GM23338 (cell line): ENCODE measurements at regions not wholly inside any gene's neighbourhood (a gene's known extent, or its start where the extent isn't known, plus 50 kb on each side); places are given as distances from the start of the nearest gene placed in this dataset.

Experiments used
- ATAC-seq: fragments of 200-7000 bp; cut with Tn5 transposase; 3 replicates; pipeline ENCODE4 v1.9.1; 2020
- DNase-seq: peaks from one replicate; pipeline ENCODE4 v3.0.0-alpha.2; 2015; ENCODE audit warnings: low spot score
- H2AFZ ChIP-seq: fragments of 200-600 bp; sonication (generic); 2 replicates; pipeline ENCODE4 v1.8.0; 2016; ENCODE audit warnings: antibody characterized with exemption, mild to moderate bottlenecking, moderate library complexity
- H3F3A ChIP-seq: fragments of 200-600 bp; sonication (generic); replicated peaks from 2 replicates; pipeline ENCODE4 v1.8.0; 2017; ENCODE audit warnings: antibody characterized with exemption, mixed run types, low read depth
- H3K27ac ChIP-seq: fragments of 200-600 bp; sonication (generic); 2 replicates; pipeline ENCODE4 v1.6.1; 2016; ENCODE audit warnings: low read depth
- H3K27me3 ChIP-seq: fragments of 200-600 bp; sonication (generic); 2 replicates; pipeline ENCODE4 v1.8.0; 2016; ENCODE audit warnings: mild to moderate bottlenecking, mixed run types, moderate library complexity; ENCODE audit not compliant: insufficient read depth
- H3K36me3 ChIP-seq: fragments of 200-600 bp; sonication (generic); 2 replicates; pipeline ENCODE4 v1.8.0; 2016; ENCODE audit warnings: mild to moderate bottlenecking; ENCODE audit not compliant: insufficient read depth
- H3K4me1 ChIP-seq: fragments of 200-600 bp; sonication (generic); 2 replicates; pipeline ENCODE4 v1.8.0; 2016; ENCODE audit warnings: mild to moderate bottlenecking, moderate library complexity; ENCODE audit not compliant: insufficient read depth
- H3K4me2 ChIP-seq: fragments of 200-600 bp; sonication (generic); 2 replicates; pipeline ENCODE4 v1.7.1; 2017; ENCODE audit warnings: mixed run types
- H3K4me3 ChIP-seq: fragments of 200-600 bp; sonication (generic); 2 replicates; pipeline ENCODE4 v1.6.1; 2016; ENCODE audit warnings: mixed run types
- H3K79me2 ChIP-seq: fragments of 200-600 bp; sonication (generic); replicated peaks from 2 replicates; pipeline ENCODE4 v1.8.0; 2017; ENCODE audit warnings: mild to moderate bottlenecking; ENCODE audit not compliant: insufficient read depth
- H3K9me2 ChIP-seq: fragments of 200-600 bp; sonication (generic); 2 replicates; pipeline ENCODE4 v1.8.0; 2017; ENCODE audit not compliant: insufficient read depth
- H4K20me1 ChIP-seq: fragments of 200-600 bp; sonication (generic); replicated peaks from 2 replicates; pipeline ENCODE4 v1.8.0; 2017; ENCODE audit warnings: mild to moderate bottlenecking; ENCODE audit not compliant: insufficient read depth
- H3K27ac Mint-ChIP-seq: 2 replicates; pipeline ENCODE4 v1.8.0; 2020; ENCODE audit warnings: inconsistent platforms, mild to moderate bottlenecking, moderate library complexity, mixed read lengths
- H3K27me3 Mint-ChIP-seq: 3 replicates; pipeline ENCODE4 v1.8.0; 2022; ENCODE audit warnings: low read depth, mild to moderate bottlenecking, moderate library complexity, mixed read lengths, inconsistent platforms; ENCODE audit not compliant: insufficient read depth, poor library complexity
- H3K36me3 Mint-ChIP-seq: 3 replicates; pipeline ENCODE4 v1.8.0; 2021; ENCODE audit warnings: low read depth, mild to moderate bottlenecking, inconsistent platforms, moderate library complexity, mixed read lengths
- H3K4me1 Mint-ChIP-seq: 3 replicates; pipeline ENCODE4 v1.8.0; 2020; ENCODE audit warnings: mild to moderate bottlenecking, inconsistent platforms, mixed read lengths
- H3K4me3 Mint-ChIP-seq: 3 replicates; pipeline ENCODE4 v1.8.0; 2021; ENCODE audit warnings: moderate library complexity, mild to moderate bottlenecking, inconsistent platforms, mixed read lengths
- H3K9me3 Mint-ChIP-seq: 3 replicates; pipeline ENCODE4 v1.8.0; 2020; ENCODE audit warnings: moderate library complexity, mild to moderate bottlenecking, inconsistent platforms, mixed read lengths
- CREB1 ChIP-seq: fragments of 250-450 bp; sonication (Bioruptor Pico); IDR thresholded peaks from 2 replicates; pipeline ENCODE4 v1.5.0; 2020; ENCODE audit warnings: low read depth, mild to moderate bottlenecking, moderate library complexity
- EZH2 ChIP-seq: fragments of 200-600 bp; sonication (generic); IDR thresholded peaks from one replicate; pipeline ENCODE4 v1.8.0; 2017; ENCODE audit warnings: antibody characterized with exemption, mild to moderate bottlenecking, low read depth; ENCODE audit not compliant: unreplicated experiment
- EZH2phosphoT487 ChIP-seq: fragments of 200-600 bp; sonication (generic); IDR thresholded peaks from one replicate; pipeline ENCODE4 v1.8.1; 2018; ENCODE audit warnings: antibody characterized with exemption; ENCODE audit not compliant: unreplicated experiment
- JUNB ChIP-seq: IDR thresholded peaks from one replicate; pipeline ENCODE4 v1.6.1; 2016; ENCODE audit warnings: antibody characterized with exemption; ENCODE audit not compliant: unreplicated experiment
- NANOG ChIP-seq: IDR thresholded peaks from 2 replicates; pipeline ENCODE4 v1.6.1; 2016; ENCODE audit warnings: antibody characterized with exemption, borderline replicate concordance
- STAT1 ChIP-seq: IDR thresholded peaks from one replicate; pipeline ENCODE4 v1.6.1; 2016; ENCODE audit warnings: antibody characterized with exemption; ENCODE audit not compliant: unreplicated experiment
- ZNF114 ChIP-seq: fragments of 250-450 bp; sonication (Bioruptor Pico); IDR thresholded peaks from 2 replicates; pipeline ENCODE4 v1.5.0; 2020; ENCODE audit warnings: mild to moderate bottlenecking, moderate library complexity
- ZNF331 ChIP-seq: fragments of 250-450 bp; sonication (Bioruptor Pico); IDR thresholded peaks from 2 replicates; pipeline ENCODE4 v1.5.0; 2020; ENCODE audit warnings: low read depth, mild to moderate bottlenecking, moderate library complexity
- TF ChIP-seq, protein P1 (sequence below), 2 experiments: fragments of 200-600 bp in 1 of 2; sonication (generic) in 1 of 2; conservative IDR thresholded peaks; 2 replicates each; pipeline versions ENCODE4 v1.5.1 to v1.6.1; 2016 to 2017; ENCODE audit warnings: antibody characterized with exemption in 2 of 2, low read depth in 2 of 2, mild to moderate bottlenecking in 2 of 2, moderate library complexity in 1 of 2
- TF ChIP-seq, protein P2 (sequence below): fragments of 250-450 bp; sonication (Bioruptor Pico); IDR thresholded peaks from 2 replicates; pipeline ENCODE4 v1.5.0; 2020; ENCODE audit warnings: mild to moderate bottlenecking, moderate library complexity
- TF ChIP-seq, protein P3 (sequence below): IDR thresholded peaks from 2 replicates; pipeline ENCODE4 v1.6.1; 2016; ENCODE audit warnings: antibody characterized with exemption
- TF ChIP-seq, protein P4 (sequence below): IDR thresholded peaks from one replicate; pipeline ENCODE4 v1.6.1; 2018; ENCODE audit warnings: antibody characterized with exemption; ENCODE audit not compliant: unreplicated experiment

DNA sequence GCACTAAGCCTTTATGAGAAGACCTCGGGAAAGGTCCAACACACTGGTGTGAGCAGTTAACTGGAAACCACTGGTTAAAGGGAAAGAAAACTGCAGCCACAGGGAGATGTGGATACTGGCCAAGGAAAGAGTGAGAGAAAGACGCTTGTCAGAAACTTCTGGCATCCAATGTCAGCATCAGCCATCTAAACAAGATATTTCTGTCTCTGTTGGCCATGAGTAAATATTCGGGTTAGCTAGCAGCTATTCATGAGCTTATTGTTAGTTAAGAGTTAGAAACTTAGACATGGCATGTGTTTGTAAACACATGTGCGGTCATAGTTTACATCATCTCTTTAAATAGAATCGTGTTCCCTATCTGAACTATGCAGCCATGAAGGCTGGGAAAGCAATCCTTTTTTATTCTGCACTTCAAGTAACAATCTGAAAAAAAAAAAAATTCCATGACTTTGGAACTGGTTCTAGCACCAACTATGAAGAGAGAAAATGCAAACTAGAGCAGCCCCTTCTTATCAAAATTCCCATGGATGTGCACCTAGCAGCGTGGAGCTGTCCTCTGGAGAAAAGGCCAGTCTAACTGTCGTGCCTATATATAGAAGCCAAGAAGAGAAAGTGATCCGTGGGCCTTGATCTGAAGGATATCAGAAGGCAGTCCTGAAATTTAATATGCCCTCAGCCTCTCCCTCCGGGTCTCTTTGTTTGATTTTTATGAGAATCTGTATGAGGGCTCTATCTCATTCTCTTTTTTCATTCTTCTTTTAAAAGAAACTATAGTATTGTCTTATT lies 84.0 kb upstream of the RFX8 start:
- H3K4me3 ChIP-seq = no peak overlapping the region
- no peaks in the 10 kb centered on the region for H3K4me1 ChIP-seq
- H3F3A ChIP-seq = no peaks in the 10 kb centered on the region
- H3K79me2 ChIP-seq = no peaks in the 10 kb centered on the region
- TF ChIP-seq EZH2 (no peak), STAT1 (no peak), NANOG (no peak), EZH2phosphoT487 (no peak), CREB1 (CRISPR knock-in tag) (no peak), JUNB (no peak), ZNF114 (CRISPR knock-in tag) (no peak), ZNF331 (CRISPR knock-in tag) (no peak)
- TF ChIP-seq, protein P1, sequence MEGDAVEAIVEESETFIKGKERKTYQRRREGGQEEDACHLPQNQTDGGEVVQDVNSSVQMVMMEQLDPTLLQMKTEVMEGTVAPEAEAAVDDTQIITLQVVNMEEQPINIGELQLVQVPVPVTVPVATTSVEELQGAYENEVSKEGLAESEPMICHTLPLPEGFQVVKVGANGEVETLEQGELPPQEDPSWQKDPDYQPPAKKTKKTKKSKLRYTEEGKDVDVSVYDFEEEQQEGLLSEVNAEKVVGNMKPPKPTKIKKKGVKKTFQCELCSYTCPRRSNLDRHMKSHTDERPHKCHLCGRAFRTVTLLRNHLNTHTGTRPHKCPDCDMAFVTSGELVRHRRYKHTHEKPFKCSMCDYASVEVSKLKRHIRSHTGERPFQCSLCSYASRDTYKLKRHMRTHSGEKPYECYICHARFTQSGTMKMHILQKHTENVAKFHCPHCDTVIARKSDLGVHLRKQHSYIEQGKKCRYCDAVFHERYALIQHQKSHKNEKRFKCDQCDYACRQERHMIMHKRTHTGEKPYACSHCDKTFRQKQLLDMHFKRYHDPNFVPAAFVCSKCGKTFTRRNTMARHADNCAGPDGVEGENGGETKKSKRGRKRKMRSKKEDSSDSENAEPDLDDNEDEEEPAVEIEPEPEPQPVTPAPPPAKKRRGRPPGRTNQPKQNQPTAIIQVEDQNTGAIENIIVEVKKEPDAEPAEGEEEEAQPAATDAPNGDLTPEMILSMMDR (conservative IDR thresholded peaks at IDR 0.05; ENCODE audit: low read depth in 2 of 2) = no peak
- TF ChIP-seq, protein P2, sequence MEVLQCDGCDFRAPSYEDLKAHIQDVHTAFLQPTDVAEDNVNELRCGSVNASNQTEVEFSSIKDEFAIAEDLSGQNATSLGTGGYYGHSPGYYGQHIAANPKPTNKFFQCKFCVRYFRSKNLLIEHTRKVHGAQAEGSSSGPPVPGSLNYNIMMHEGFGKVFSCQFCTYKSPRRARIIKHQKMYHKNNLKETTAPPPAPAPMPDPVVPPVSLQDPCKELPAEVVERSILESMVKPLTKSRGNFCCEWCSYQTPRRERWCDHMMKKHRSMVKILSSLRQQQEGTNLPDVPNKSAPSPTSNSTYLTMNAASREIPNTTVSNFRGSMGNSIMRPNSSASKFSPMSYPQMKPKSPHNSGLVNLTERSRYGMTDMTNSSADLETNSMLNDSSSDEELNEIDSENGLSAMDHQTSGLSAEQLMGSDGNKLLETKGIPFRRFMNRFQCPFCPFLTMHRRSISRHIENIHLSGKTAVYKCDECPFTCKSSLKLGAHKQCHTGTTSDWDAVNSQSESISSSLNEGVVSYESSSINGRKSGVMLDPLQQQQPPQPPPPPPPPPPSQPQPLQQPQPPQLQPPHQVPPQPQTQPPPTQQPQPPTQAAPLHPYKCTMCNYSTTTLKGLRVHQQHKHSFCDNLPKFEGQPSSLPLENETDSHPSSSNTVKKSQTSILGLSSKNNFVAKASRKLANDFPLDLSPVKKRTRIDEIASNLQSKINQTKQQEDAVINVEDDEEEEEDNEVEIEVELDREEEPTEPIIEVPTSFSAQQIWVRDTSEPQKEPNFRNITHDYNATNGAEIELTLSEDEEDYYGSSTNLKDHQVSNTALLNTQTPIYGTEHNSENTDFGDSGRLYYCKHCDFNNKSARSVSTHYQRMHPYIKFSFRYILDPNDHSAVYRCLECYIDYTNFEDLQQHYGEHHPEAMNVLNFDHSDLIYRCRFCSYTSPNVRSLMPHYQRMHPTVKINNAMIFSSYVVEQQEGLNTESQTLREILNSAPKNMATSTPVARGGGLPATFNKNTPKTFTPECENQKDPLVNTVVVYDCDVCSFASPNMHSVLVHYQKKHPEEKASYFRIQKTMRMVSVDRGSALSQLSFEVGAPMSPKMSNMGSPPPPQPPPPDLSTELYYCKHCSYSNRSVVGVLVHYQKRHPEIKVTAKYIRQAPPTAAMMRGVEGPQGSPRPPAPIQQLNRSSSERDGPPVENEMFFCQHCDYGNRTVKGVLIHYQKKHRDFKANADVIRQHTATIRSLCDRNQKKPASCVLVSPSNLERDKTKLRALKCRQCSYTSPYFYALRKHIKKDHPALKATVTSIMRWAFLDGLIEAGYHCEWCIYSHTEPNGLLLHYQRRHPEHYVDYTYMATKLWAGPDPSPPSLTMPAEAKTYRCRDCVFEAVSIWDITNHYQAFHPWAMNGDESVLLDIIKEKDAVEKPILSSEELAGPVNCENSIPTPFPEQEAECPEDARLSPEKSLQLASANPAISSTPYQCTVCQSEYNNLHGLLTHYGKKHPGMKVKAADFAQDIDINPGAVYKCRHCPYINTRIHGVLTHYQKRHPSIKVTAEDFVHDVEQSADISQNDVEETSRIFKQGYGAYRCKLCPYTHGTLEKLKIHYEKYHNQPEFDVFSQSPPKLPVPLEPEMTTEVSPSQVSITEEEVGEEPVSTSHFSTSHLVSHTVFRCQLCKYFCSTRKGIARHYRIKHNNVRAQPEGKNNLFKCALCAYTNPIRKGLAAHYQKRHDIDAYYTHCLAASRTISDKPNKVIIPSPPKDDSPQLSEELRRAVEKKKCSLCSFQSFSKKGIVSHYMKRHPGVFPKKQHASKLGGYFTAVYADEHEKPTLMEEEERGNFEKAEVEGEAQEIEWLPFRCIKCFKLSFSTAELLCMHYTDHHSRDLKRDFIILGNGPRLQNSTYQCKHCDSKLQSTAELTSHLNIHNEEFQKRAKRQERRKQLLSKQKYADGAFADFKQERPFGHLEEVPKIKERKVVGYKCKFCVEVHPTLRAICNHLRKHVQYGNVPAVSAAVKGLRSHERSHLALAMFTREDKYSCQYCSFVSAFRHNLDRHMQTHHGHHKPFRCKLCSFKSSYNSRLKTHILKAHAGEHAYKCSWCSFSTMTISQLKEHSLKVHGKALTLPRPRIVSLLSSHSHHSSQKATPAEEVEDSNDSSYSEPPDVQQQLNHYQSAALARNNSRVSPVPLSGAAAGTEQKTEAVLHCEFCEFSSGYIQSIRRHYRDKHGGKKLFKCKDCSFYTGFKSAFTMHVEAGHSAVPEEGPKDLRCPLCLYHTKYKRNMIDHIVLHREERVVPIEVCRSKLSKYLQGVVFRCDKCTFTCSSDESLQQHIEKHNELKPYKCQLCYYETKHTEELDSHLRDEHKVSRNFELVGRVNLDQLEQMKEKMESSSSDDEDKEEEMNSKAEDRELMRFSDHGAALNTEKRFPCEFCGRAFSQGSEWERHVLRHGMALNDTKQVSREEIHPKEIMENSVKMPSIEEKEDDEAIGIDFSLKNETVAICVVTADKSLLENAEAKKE = no peak
- TF ChIP-seq, protein P3, sequence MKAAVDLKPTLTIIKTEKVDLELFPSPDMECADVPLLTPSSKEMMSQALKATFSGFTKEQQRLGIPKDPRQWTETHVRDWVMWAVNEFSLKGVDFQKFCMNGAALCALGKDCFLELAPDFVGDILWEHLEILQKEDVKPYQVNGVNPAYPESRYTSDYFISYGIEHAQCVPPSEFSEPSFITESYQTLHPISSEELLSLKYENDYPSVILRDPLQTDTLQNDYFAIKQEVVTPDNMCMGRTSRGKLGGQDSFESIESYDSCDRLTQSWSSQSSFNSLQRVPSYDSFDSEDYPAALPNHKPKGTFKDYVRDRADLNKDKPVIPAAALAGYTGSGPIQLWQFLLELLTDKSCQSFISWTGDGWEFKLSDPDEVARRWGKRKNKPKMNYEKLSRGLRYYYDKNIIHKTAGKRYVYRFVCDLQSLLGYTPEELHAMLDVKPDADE = no peak
- TF ChIP-seq, protein P4, sequence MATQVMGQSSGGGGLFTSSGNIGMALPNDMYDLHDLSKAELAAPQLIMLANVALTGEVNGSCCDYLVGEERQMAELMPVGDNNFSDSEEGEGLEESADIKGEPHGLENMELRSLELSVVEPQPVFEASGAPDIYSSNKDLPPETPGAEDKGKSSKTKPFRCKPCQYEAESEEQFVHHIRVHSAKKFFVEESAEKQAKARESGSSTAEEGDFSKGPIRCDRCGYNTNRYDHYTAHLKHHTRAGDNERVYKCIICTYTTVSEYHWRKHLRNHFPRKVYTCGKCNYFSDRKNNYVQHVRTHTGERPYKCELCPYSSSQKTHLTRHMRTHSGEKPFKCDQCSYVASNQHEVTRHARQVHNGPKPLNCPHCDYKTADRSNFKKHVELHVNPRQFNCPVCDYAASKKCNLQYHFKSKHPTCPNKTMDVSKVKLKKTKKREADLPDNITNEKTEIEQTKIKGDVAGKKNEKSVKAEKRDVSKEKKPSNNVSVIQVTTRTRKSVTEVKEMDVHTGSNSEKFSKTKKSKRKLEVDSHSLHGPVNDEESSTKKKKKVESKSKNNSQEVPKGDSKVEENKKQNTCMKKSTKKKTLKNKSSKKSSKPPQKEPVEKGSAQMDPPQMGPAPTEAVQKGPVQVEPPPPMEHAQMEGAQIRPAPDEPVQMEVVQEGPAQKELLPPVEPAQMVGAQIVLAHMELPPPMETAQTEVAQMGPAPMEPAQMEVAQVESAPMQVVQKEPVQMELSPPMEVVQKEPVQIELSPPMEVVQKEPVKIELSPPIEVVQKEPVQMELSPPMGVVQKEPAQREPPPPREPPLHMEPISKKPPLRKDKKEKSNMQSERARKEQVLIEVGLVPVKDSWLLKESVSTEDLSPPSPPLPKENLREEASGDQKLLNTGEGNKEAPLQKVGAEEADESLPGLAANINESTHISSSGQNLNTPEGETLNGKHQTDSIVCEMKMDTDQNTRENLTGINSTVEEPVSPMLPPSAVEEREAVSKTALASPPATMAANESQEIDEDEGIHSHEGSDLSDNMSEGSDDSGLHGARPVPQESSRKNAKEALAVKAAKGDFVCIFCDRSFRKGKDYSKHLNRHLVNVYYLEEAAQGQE = no peak
- no peaks in the 10 kb centered on the region for H3K9me3 Mint-ChIP-seq
- H3K4me3 Mint-ChIP-seq = no peak overlapping the region
- no peak for ATAC-seq
- no peak overlapping the region for H3K27ac ChIP-seq
- peaks cover 3% of the 10 kb centered on the region; the same call in 2 of the 3 replicates for H3K4me1 Mint-ChIP-seq
- no peak overlapping the region for H3K27ac Mint-ChIP-seq
- peaks cover 3% of the 10 kb centered on the region for H3K27me3 Mint-ChIP-seq
- H3K9me2 ChIP-seq = 0 out of 2 replicates have a peak, but pooled peaks cover 14% of the 10 kb centered on the region
- no peak overlapping the region for H3K4me2 ChIP-seq
- no peaks in the 10 kb centered on the region for H3K36me3 Mint-ChIP-seq
- no peaks in the 10 kb centered on the region for H4K20me1 ChIP-seq
- H3K27me3 ChIP-seq = no peaks in the 10 kb centered on the region
- no peaks in the 10 kb centered on the region for H3K36me3 ChIP-seq
- no peak overlapping the region for H2AFZ ChIP-seq
- no peak for DNase-seq
